HepG2 (cell line): ENCODE measurements at regions not wholly inside any gene's neighbourhood (a gene's known extent, or its start where the extent isn't known, plus 50 kb on each side); places are given as distances from the start of the nearest gene placed in this dataset.

Experiments used
- ATAC-seq: fragments of 200-7000 bp; cut with Tn5 transposase; 3 replicates; pipeline ENCODE4 v1.9.1; 2020; ENCODE audit warnings: mild to moderate bottlenecking, moderate library complexity
- BruUV-seq: library from RNA; stranded (reverse); fragments of 400-500 nt; replicated peaks from 2 replicates; lab custom pipeline; 2021; lab: Mats Ljungman, UMichigan
- CTCF ChIA-PET: fragments of 300-600 bp; formaldehyde crosslinking; extraction: SDS; loops from one replicate; lab custom pipeline; 2021; ENCODE audit warnings: low total read pairs, inconsistent platforms, low intra/inter-chr PET ratio; lab: Yijun Ruan, JAX
- POLR2A ChIA-PET: fragments of 350-600 bp; sonication (Branson Sonifier 250); formaldehyde crosslinking; loops from one replicate; lab custom pipeline; 2020; ENCODE audit warnings: antibody characterized with exemption, inconsistent platforms; lab: Yijun Ruan, JAX
- DNase-seq: peaks from one replicate; pipeline ENCODE4 v3.0.0-alpha.2; 2015; ENCODE audit warnings: low spot score
- FAIRE-seq: peaks from 3 replicates; lab custom pipeline; 2011; peaks lifted over from hg19 to GRCh38; lab: Jason Lieb, UNC
- H2AFZ ChIP-seq: one replicate; pipeline ENCODE4 v1.6.1; 2011; ENCODE audit warnings: low read length, inconsistent platforms
- H3K27ac ChIP-seq: fragments of 300-600 bp; 3 replicates; pipeline ENCODE4 v1.8.0; 2011; ENCODE audit warnings: mixed run types, mild to moderate bottlenecking, mixed read lengths, low read length, inconsistent platforms; ENCODE audit not compliant: insufficient read depth; ENCODE audit errors: extremely low read length
- H3K27me3 ChIP-seq, 2 experiments: fragments of 200-600 bp in 1 of 2; 2 replicates in 1 of 2; 3 replicates in 1 of 2; pipeline versions ENCODE4 v1.6.0 to v1.8.0; 2011; ENCODE audit warnings: low read length in 2 of 2, mild to moderate bottlenecking in 2 of 2, moderate library complexity in 2 of 2, inconsistent platforms in 1 of 2; ENCODE audit not compliant: insufficient read depth in 2 of 2, control insufficient read depth in 1 of 2
- H3K36me3 ChIP-seq, 2 experiments: fragments of 200-600 bp in 1 of 2; replicated peaks in 1 of 2; 2 replicates in 1 of 2; 3 replicates in 1 of 2; pipeline versions ENCODE4 v1.5.1 to v1.8.0; 2011; ENCODE audit warnings: low read length in 2 of 2, inconsistent platforms in 1 of 2; ENCODE audit not compliant: insufficient read depth in 2 of 2, control insufficient read depth in 1 of 2
- H3K4me1 ChIP-seq: 2 replicates; pipeline ENCODE4 v1.5.1; 2012; ENCODE audit warnings: low read length, inconsistent platforms; ENCODE audit not compliant: insufficient read depth
- H3K4me2 ChIP-seq: 2 replicates; pipeline ENCODE4 v1.6.0; 2011; ENCODE audit warnings: low read depth, low read length, inconsistent platforms
- H3K4me3 ChIP-seq, 3 experiments: fragments of 200-600 bp in 1 of 3; sonication (generic), shearing (Covaris generic) in 1 of 3; replicated peaks in 1 of 3; 2 replicates each; pipeline ENCODE4 v1.5.1; 2011 to 2016; ENCODE audit warnings: low read length in 3 of 3, inconsistent platforms in 2 of 3, low read depth in 2 of 3, mild to moderate bottlenecking in 2 of 3, control low read depth in 1 of 3, mixed read lengths in 1 of 3; ENCODE audit not compliant: insufficient read depth in 1 of 3
- H3K79me2 ChIP-seq: one replicate; pipeline ENCODE4 v1.6.1; 2011; ENCODE audit warnings: low read length, inconsistent platforms; ENCODE audit not compliant: insufficient read depth
- H3K9ac ChIP-seq: 2 replicates; pipeline ENCODE4 v1.6.0; 2011; ENCODE audit warnings: mild to moderate bottlenecking, low read depth, low read length, inconsistent platforms; ENCODE audit not compliant: insufficient read depth
- H3K9me3 ChIP-seq: 2 replicates; pipeline ENCODE4 v1.5.1; 2012; ENCODE audit warnings: mild to moderate bottlenecking, low read length
- H4K20me1 ChIP-seq: 2 replicates; pipeline ENCODE4 v1.6.0; 2011; ENCODE audit warnings: inconsistent platforms, mild to moderate bottlenecking, low read length, moderate library complexity; ENCODE audit not compliant: insufficient read depth
- EEA1 ChIP-seq: sonication (generic); formaldehyde crosslinking; IDR thresholded peaks from 2 replicates; pipeline ENCODE4 v1.5.1; 2020; ENCODE audit warnings: mild to moderate bottlenecking, missing genetic modification reagents, borderline replicate concordance
- ELF3 ChIP-seq: IDR thresholded peaks from 2 replicates; pipeline ENCODE4 v1.6.1; 2016; ENCODE audit warnings: missing genetic modification reagents, missing compliant biosample characterization
- MEIS2 ChIP-seq: sonication (generic); formaldehyde crosslinking; IDR thresholded peaks from 2 replicates; pipeline ENCODE4 v1.9.0; 2021; ENCODE audit warnings: mild to moderate bottlenecking, missing genetic modification reagents
- TRIM24 ChIP-seq: sonication (generic); formaldehyde crosslinking; IDR thresholded peaks from 2 replicates; pipeline ENCODE4 v1.8.0; 2022; ENCODE audit warnings: mild to moderate bottlenecking, missing genetic modification reagents
- ZFP36L1 ChIP-seq: sonication (generic); formaldehyde crosslinking; IDR thresholded peaks from 2 replicates; pipeline ENCODE4 v1.8.0; 2022; ENCODE audit warnings: mild to moderate bottlenecking, missing genetic modification reagents, moderate library complexity
- WGBS: methylation state at CpG from one replicate; pipeline ENCODE4 v1.1.6; 2017; ENCODE audit warnings: low lambda C conversion rate; 5-methylcytosine and 5-hydroxymethylcytosine counted together
- in situ Hi-C: cut with HindIII; loops from 2 replicates; pipeline ENCODE4 v1.10.0; 2017; ENCODE audit warnings: low pct_unique_long_range_greater_than_20kb; ENCODE audit not compliant: extremely low pct_ligation_motif_present
- intact Hi-C: fragments of 100-400 bp; cut with micrococcal nuclease; formaldehyde crosslinking; loops from one replicate; pipeline ENCODE4 v1.10.0; 2022; ENCODE audit not compliant: unreplicated experiment
- TF ChIP-seq, protein P1 (sequence below): sonication (generic); formaldehyde crosslinking; IDR thresholded peaks from 2 replicates; pipeline ENCODE4 v1.9.0; 2021; ENCODE audit warnings: missing genetic modification reagents, borderline replicate concordance
- TF ChIP-seq, protein P2 (sequence below): sonication (generic); formaldehyde crosslinking; IDR thresholded peaks from 2 replicates; pipeline ENCODE4 v1.4.0; 2020; ENCODE audit warnings: missing genetic modification reagents
- TF ChIP-seq, protein P3 (sequence below): sonication (generic); formaldehyde crosslinking; IDR thresholded peaks from 2 replicates; pipeline ENCODE4 v1.5.0; 2020; ENCODE audit warnings: mild to moderate bottlenecking, missing genetic modification reagents, moderate library complexity
- TF ChIP-seq, protein P4 (sequence below): sonication (generic); formaldehyde crosslinking; IDR thresholded peaks from 2 replicates; pipeline ENCODE4 v1.4.0; 2020; ENCODE audit warnings: missing genetic modification reagents, borderline replicate concordance

DNA sequence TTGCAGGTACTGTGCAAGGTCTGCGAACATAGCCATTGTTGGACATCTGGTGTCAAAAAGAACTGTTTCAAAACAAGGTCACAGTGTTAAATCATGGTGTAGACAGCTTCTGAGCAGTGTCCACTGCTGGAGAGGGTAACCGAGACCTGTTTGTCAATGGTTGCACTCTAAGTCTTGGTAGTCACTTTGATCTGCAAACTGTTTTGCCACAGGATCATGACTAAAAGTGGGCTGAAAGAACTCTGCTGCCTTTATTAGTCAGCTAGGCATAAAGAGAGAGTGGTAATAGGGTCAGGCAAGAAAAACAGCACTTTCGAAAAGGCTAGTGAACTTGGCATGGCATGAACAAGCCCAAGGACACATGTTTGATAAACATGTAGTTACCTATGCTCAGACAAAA, 552.3 kb upstream of the CITED2 start (continued):
- TF ChIP-seq, protein P1, sequence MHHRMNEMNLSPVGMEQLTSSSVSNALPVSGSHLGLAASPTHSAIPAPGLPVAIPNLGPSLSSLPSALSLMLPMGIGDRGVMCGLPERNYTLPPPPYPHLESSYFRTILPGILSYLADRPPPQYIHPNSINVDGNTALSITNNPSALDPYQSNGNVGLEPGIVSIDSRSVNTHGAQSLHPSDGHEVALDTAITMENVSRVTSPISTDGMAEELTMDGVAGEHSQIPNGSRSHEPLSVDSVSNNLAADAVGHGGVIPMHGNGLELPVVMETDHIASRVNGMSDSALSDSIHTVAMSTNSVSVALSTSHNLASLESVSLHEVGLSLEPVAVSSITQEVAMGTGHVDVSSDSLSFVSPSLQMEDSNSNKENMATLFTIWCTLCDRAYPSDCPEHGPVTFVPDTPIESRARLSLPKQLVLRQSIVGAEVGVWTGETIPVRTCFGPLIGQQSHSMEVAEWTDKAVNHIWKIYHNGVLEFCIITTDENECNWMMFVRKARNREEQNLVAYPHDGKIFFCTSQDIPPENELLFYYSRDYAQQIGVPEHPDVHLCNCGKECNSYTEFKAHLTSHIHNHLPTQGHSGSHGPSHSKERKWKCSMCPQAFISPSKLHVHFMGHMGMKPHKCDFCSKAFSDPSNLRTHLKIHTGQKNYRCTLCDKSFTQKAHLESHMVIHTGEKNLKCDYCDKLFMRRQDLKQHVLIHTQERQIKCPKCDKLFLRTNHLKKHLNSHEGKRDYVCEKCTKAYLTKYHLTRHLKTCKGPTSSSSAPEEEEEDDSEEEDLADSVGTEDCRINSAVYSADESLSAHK (CRISPR knock-in tag), result no peak
- TF ChIP-seq, protein P2, sequence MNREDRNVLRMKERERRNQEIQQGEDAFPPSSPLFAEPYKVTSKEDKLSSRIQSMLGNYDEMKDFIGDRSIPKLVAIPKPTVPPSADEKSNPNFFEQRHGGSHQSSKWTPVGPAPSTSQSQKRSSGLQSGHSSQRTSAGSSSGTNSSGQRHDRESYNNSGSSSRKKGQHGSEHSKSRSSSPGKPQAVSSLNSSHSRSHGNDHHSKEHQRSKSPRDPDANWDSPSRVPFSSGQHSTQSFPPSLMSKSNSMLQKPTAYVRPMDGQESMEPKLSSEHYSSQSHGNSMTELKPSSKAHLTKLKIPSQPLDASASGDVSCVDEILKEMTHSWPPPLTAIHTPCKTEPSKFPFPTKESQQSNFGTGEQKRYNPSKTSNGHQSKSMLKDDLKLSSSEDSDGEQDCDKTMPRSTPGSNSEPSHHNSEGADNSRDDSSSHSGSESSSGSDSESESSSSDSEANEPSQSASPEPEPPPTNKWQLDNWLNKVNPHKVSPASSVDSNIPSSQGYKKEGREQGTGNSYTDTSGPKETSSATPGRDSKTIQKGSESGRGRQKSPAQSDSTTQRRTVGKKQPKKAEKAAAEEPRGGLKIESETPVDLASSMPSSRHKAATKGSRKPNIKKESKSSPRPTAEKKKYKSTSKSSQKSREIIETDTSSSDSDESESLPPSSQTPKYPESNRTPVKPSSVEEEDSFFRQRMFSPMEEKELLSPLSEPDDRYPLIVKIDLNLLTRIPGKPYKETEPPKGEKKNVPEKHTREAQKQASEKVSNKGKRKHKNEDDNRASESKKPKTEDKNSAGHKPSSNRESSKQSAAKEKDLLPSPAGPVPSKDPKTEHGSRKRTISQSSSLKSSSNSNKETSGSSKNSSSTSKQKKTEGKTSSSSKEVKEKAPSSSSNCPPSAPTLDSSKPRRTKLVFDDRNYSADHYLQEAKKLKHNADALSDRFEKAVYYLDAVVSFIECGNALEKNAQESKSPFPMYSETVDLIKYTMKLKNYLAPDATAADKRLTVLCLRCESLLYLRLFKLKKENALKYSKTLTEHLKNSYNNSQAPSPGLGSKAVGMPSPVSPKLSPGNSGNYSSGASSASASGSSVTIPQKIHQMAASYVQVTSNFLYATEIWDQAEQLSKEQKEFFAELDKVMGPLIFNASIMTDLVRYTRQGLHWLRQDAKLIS, result no peak
- no peak for TF ChIP-seq EEA1 (CRISPR knock-in tag)

DNA sequence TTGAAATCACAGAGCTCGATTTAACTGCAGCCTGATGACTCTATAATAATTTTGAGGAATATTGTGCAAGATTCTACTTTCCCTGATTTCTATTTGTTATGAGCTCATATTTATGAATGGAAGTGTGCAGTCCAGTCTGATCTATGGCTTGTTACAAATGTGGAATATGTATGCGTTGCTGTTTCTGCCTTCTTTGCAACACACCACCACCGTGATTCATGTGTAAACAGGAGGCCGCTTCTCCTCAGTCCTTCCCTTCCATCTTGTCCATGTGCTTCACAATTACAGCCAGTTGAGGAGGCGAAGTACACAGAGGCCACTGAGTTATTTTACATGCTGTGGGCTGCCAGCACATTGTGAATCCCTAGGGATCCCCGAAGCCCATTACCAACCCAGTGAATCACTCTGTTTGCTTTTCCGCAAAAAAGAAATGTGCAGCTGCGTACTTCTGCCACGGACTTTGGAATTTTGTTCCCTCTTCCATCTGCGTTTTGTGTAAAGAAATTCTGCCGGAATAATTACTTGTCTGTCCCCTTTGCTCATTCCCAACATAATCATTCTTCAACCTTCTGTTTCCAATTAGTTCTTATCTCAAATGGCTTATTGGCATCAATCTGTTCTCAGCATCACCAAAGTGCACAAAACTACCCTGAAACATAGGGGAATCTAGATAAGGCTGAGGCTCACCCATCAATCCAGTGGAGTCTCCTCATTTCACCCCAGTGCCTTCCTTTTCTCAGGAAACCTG, 551.6 kb upstream of the CITED2 start:
- H3K4me3 ChIP-seq, result peak overlapping the region in 1 of 3 experiments; percentile 17; a peak in 1 of 6 replicates
- no peaks in the 10 kb centered on the region for H3K79me2 ChIP-seq
- no peaks in the 10 kb centered on the region for H3K36me3 ChIP-seq
- POLR2A ChIA-PET, result interaction anchor here (1.3 kb wide), 1 partner anchor 551 kb away, joined by 6 read pairs; the partner anchor contains the start of gene CITED2
- peaks cover 16% of the 10 kb centered on the region for H3K4me1 ChIP-seq
- H3K9me3 ChIP-seq, result no peaks in the 10 kb centered on the region
- H3K9ac ChIP-seq, result no peak overlapping the region
- WGBS, result under 1% methylated on average over 11 of the region's 11 CpGs
- H4K20me1 ChIP-seq, result no peaks in the 10 kb centered on the region
- H3K4me2 ChIP-seq, result peak overlapping the region; percentile 58
- peak; percentile 71 for DNase-seq
- peak; percentile 97 for ATAC-seq
- intact Hi-C loops, result loop anchor here (1.0 kb wide), 1 partner anchor 556 kb away; no protein-coding TSS in a partner anchor
- H2AFZ ChIP-seq, result no peak overlapping the region
- CTCF ChIA-PET, result no interaction called here
- in situ Hi-C loops, result no loop called here
- H3K27me3 ChIP-seq, result no peaks in the 10 kb centered on the region
- BruUV-seq, result no TSS peak
- FAIRE-seq, result peak; percentile 48
- no peak overlapping the region for H3K27ac ChIP-seq
- TF ChIP-seq MEIS2 (CRISPR knock-in tag) (0 out of 2 replicates have a peak, but pooled peaks have one; percentile 26), ZFP36L1 (peak; percentile 75; the same call in 1 of the 2 replicates), ELF3 (CRISPR knock-in tag) (peak; percentile 20), TRIM24 (0 out of 2 replicates have a peak, but pooled peaks have one; percentile 32)
- TF ChIP-seq, protein P3, sequence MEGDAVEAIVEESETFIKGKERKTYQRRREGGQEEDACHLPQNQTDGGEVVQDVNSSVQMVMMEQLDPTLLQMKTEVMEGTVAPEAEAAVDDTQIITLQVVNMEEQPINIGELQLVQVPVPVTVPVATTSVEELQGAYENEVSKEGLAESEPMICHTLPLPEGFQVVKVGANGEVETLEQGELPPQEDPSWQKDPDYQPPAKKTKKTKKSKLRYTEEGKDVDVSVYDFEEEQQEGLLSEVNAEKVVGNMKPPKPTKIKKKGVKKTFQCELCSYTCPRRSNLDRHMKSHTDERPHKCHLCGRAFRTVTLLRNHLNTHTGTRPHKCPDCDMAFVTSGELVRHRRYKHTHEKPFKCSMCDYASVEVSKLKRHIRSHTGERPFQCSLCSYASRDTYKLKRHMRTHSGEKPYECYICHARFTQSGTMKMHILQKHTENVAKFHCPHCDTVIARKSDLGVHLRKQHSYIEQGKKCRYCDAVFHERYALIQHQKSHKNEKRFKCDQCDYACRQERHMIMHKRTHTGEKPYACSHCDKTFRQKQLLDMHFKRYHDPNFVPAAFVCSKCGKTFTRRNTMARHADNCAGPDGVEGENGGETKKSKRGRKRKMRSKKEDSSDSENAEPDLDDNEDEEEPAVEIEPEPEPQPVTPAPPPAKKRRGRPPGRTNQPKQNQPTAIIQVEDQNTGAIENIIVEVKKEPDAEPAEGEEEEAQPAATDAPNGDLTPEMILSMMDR, result no peak
- TF ChIP-seq, protein P4, sequence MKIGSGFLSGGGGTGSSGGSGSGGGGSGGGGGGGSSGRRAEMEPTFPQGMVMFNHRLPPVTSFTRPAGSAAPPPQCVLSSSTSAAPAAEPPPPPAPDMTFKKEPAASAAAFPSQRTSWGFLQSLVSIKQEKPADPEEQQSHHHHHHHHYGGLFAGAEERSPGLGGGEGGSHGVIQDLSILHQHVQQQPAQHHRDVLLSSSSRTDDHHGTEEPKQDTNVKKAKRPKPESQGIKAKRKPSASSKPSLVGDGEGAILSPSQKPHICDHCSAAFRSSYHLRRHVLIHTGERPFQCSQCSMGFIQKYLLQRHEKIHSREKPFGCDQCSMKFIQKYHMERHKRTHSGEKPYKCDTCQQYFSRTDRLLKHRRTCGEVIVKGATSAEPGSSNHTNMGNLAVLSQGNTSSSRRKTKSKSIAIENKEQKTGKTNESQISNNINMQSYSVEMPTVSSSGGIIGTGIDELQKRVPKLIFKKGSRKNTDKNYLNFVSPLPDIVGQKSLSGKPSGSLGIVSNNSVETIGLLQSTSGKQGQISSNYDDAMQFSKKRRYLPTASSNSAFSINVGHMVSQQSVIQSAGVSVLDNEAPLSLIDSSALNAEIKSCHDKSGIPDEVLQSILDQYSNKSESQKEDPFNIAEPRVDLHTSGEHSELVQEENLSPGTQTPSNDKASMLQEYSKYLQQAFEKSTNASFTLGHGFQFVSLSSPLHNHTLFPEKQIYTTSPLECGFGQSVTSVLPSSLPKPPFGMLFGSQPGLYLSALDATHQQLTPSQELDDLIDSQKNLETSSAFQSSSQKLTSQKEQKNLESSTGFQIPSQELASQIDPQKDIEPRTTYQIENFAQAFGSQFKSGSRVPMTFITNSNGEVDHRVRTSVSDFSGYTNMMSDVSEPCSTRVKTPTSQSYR (CRISPR knock-in tag), result peak; percentile 32; the same call in 1 of the 2 replicates
